Endodermal cell (in vitro differentiated cells): ENCODE measurements at regions not wholly inside any gene's neighbourhood (a gene's known extent, or its start where the extent isn't known, plus 50 kb on each side); places are given as distances from the start of the nearest gene placed in this dataset.

Source experiments
- DNase-seq: peaks from one replicate; pipeline ENCODE4 v3.0.0-alpha.2; 2017
- H3K27ac ChIP-seq: 2 replicates; pipeline ENCODE4 v1.5.1; 2013; ENCODE audit warnings: mild to moderate bottlenecking, low read depth, low read length, moderate library complexity
- H3K27me3 ChIP-seq: 2 replicates; pipeline ENCODE4 v1.6.1; 2013; ENCODE audit warnings: mild to moderate bottlenecking, low read length, moderate library complexity; ENCODE audit not compliant: insufficient read depth, control insufficient read depth, poor library complexity, severe bottlenecking
- H3K36me3 ChIP-seq: 2 replicates; pipeline ENCODE4 v1.7.0; 2013; ENCODE audit warnings: mild to moderate bottlenecking, low read length, moderate library complexity; ENCODE audit not compliant: control insufficient read depth, insufficient read depth
- H3K4me1 ChIP-seq: one replicate; pipeline ENCODE4 v1.7.0; 2013; ENCODE audit warnings: low read length; ENCODE audit not compliant: control insufficient read depth, insufficient read depth
- H3K4me3 ChIP-seq: 2 replicates; pipeline ENCODE4 v1.5.1; 2013; ENCODE audit warnings: mild to moderate bottlenecking, low read length, moderate library complexity
- H3K9ac ChIP-seq: 2 replicates; pipeline ENCODE4 v1.6.1; 2013; ENCODE audit warnings: mild to moderate bottlenecking, low read length, moderate library complexity; ENCODE audit not compliant: poor library complexity, severe bottlenecking; ENCODE audit errors: extremely low read depth
- H3K9me3 ChIP-seq: 2 replicates; pipeline ENCODE4 v1.6.1; 2013; ENCODE audit warnings: mild to moderate bottlenecking, low read length, moderate library complexity; ENCODE audit not compliant: control insufficient read depth
- H3K27ac Mint-ChIP-seq: 2 replicates; pipeline ENCODE4 v1.8.0; 2020; ENCODE audit warnings: mixed read lengths
- H3K27me3 Mint-ChIP-seq: 2 replicates; pipeline ENCODE4 v1.8.0; 2021; ENCODE audit warnings: mild to moderate bottlenecking, mixed read lengths; ENCODE audit not compliant: insufficient read depth
- H3K36me3 Mint-ChIP-seq: 2 replicates; pipeline ENCODE4 v1.8.0; 2020; ENCODE audit warnings: low read depth, mixed read lengths
- H3K4me1 Mint-ChIP-seq: 2 replicates; pipeline ENCODE4 v1.8.0; 2020; ENCODE audit warnings: mixed read lengths
- H3K4me3 Mint-ChIP-seq: 2 replicates; pipeline ENCODE4 v1.8.0; 2020; ENCODE audit warnings: mild to moderate bottlenecking, moderate library complexity, mixed read lengths
- H3K9me3 Mint-ChIP-seq: 2 replicates; pipeline ENCODE4 v1.8.0; 2020; ENCODE audit warnings: mild to moderate bottlenecking, mixed read lengths
- CTCF ChIP-seq: fragments of 200-600 bp; sonication (generic); conservative IDR thresholded peaks from 2 replicates; pipeline ENCODE4 v1.5.0; 2021; ENCODE audit warnings: antibody characterized with exemption, mild to moderate bottlenecking
- whole genome bisulfite sequencing, 2 experiments: methylation state at CpG; one replicate each; pipeline versions ENCODE4 v1.1.5 to v1.1.7; 2013; ENCODE audit warnings: missing lambda C conversion rate in 2 of 2, mixed read lengths in 1 of 2; ENCODE audit not compliant: insufficient coverage in 1 of 2, insufficient read length in 1 of 2; 5-methylcytosine and 5-hydroxymethylcytosine counted together

- Mint-ChIP-seq H3K36me3 (no peaks in the 10 kb centered on the region), H3K27ac (no peak overlapping the region), H3K27me3 (peaks cover 10% of the 10 kb centered on the region), H3K9me3 (no peaks in the 10 kb centered on the region), H3K4me1 (peaks cover 7% of the 10 kb centered on the region), H3K4me3 (no peak overlapping the region)
- no peak for DNase-seq
- Histone ChIP-seq H3K36me3 (no peaks in the 10 kb centered on the region), H3K27ac (no peak overlapping the region), H3K27me3 (peaks cover 4% of the 10 kb centered on the region), H3K9me3 (no peaks in the 10 kb centered on the region), H3K4me1 (peaks cover 4% of the 10 kb centered on the region), H3K4me3 (no peak overlapping the region), H3K9ac (no peak overlapping the region)
- WGBS, 2 experiments, result 81% methylated on average over 3 of the region's 3 CpGs; no CpG with 5 or more reads in 1 of the 2 experiments
- TF ChIP-seq CTCF, result no peak
Observed at GRCh38 chr12:47023311-47023710, 56.1 kb upstream of the PCED1B start.

DNA sequence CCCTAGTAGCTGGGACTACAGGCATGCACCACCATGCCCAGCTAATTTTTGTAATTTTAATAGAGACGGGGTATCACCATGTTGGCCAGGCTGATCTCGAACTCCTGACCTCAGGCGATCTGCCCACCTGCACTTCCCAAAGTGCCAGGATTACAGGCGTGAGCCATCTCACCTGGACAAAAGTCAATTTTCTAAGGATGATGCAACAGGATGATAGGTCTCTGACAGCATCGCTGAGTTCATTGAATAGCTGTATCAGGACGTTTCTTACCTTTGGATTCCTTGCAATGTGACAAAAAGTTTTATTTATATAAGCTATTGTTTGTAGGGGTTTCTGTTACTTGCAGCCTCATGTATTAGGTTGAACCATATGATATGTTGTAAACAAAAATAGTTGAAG lies 55.5 kb upstream of the PCED1B start:
- no peak overlapping the region for H3K27ac ChIP-seq
- H3K4me1 ChIP-seq, result peaks cover 4% of the 10 kb centered on the region
- peaks cover 7% of the 10 kb centered on the region for H3K27me3 Mint-ChIP-seq
- peaks cover 4% of the 10 kb centered on the region for H3K27me3 ChIP-seq
- no peaks in the 10 kb centered on the region for H3K36me3 Mint-ChIP-seq
- peaks cover 7% of the 10 kb centered on the region for H3K4me1 Mint-ChIP-seq
- H3K27ac Mint-ChIP-seq, result no peak overlapping the region
- no peak overlapping the region for H3K4me3 Mint-ChIP-seq
- 90 to 100% methylated on average over 4 to 6 of the region's 6 CpGs for WGBS, 2 experiments
- no peaks in the 10 kb centered on the region for H3K9me3 ChIP-seq
- H3K36me3 ChIP-seq, result no peaks in the 10 kb centered on the region
- H3K9me3 Mint-ChIP-seq, result no peaks in the 10 kb centered on the region
- no peak overlapping the region for H3K4me3 ChIP-seq
- no peak overlapping the region for H3K9ac ChIP-seq
- no peak for DNase-seq
- no peak for TF ChIP-seq CTCF

- Histone ChIP-seq H3K4me1 (peaks cover 4% of the 10 kb centered on the region), H3K27ac (no peak overlapping the region), H3K4me3 (no peak overlapping the region), H3K9ac (no peak overlapping the region), H3K36me3 (no peaks in the 10 kb centered on the region), H3K9me3 (no peaks in the 10 kb centered on the region), H3K27me3 (peaks cover 4% of the 10 kb centered on the region)
- no peak overlapping the region for H3K27ac Mint-ChIP-seq
- no peak for DNase-seq
- H3K4me1 Mint-ChIP-seq, result peaks cover 7% of the 10 kb centered on the region
- H3K9me3 Mint-ChIP-seq, result no peaks in the 10 kb centered on the region
- peaks cover 11% of the 10 kb centered on the region for H3K27me3 Mint-ChIP-seq
- no peak overlapping the region for H3K4me3 Mint-ChIP-seq
- no peak for TF ChIP-seq CTCF
- WGBS, 2 experiments, result 94% methylated on average over 2 of the region's 2 CpGs; no CpG with 5 or more reads in 1 of the 2 experiments
- H3K36me3 Mint-ChIP-seq, result no peaks in the 10 kb centered on the region
Observed at GRCh38 chr12:47024463-47024862, 55.0 kb upstream of the PCED1B start.
